Left renal cortex interstitium (tissue), 4 donors: ENCODE measurements at regions not wholly inside any gene's neighbourhood (a gene's known extent, or its start where the extent isn't known, plus 50 kb on each side); places are given as distances from the start of the nearest gene placed in this dataset.

Experiments used
- DNase-seq, 4 donors: peaks; one replicate each; pipeline ENCODE4 v3.0.0-alpha.2; 2013; ENCODE audit warnings: low read depth in 4 of 4, low spot score in 2 of 4, missing footprints in 1 of 4

DNA sequence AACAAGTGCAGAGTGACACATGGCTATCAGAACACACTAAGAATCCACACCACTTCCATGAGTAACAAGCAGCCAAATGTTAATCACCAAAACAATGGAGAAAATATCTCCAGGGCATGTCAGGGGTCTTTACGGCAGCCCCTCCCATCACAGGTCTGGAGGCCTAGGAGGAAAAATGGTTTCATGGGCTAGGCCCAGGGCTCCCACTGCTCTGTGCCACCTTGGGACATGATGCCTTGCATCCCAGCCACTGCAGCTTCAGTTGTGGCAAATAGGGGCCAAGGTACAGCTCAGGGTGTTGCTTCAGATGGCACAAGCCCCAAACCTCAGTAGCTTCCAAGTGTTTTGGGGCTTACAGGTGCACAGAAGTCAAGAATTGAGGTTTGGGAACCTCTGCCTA is 66.6 kb downstream of the NEURL3 start:
- DNase-seq: no peak

DNA sequence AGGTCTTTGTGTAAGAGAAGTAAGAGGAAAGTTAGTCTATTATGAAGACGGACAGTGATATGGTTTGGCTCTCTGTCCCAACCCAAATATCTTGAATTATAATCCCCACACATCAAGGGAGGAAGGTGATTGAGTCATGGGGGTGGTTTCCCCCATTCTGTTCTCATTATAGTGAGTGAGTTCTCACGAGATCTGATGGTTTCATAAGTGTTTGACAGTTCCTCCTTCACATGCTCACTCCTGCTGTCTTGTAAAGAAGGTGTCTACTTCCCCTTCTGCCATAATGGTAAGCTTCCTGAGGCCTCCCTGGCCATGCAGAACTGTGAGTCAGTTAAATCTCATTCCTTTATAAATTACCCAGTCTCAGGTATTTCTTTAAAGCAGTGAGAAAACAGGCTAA is 67.6 kb downstream of the NEURL3 start:
- no peak for DNase-seq

DNA sequence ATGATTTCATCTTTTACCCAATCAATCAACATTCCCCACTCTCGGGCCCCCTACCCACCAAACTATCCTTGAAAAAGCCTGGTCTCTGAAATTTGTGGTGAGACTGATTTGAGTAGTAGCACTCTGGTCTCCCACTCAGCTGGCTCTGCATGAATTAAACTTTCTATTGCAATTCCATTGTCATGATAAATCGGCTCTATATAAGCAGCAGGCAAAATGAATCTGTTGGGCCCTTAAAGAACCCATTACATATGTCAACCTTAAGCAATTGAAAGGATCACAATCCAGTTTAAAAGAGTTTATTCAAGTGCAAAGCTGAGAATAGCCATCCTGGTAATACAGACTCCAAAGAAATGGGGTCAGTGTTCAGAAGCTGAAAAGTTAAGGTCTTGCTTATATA is 68.2 kb downstream of the NEURL3 start:
- no peak for DNase-seq

GRCh38 chr2:96436416-96436815 is 68.7 kb downstream of the NEURL3 start:
- DNase-seq: no peak

- DNase-seq: no peak
Observed at GRCh38 chr2:96431319-96431718, 73.8 kb downstream of the NEURL3 start.

DNA sequence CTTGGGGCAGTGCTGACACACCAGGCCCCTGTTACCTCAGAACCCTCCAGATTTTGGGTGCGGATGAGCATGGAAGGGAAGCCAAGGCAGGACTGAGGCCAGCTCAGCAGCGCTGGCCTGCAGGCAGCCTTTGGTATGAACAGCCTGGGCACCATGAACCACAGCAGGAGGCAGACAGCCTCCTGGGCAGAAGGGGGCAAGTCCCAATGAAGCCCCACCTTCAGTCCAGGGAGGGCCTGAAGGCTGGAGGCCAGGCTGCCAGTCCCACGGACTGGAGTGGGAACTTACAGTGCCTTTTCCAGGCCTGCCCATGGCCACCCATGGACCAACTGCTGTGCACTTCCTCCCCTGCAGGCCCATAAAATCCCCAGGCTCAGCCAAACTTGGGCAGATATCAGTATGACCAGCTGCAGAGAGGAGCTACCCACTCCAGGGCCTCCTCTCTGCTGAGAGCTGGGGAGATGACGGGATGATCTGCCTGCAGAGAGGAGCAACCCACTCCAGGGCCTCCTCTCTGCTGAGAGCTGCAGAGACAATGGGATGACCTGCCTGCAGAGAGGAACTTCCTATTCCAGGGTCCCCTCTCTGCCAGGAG is 74.7 kb downstream of the NEURL3 start:
- no peak for DNase-seq

- DNase-seq: no peak
Observed at GRCh38 chr2:96427917-96428316, 77.2 kb downstream of the NEURL3 start.

- DNase-seq: no peak
Observed at GRCh38 chr2:96427169-96427568, 78.0 kb downstream of the NEURL3 start.

DNA sequence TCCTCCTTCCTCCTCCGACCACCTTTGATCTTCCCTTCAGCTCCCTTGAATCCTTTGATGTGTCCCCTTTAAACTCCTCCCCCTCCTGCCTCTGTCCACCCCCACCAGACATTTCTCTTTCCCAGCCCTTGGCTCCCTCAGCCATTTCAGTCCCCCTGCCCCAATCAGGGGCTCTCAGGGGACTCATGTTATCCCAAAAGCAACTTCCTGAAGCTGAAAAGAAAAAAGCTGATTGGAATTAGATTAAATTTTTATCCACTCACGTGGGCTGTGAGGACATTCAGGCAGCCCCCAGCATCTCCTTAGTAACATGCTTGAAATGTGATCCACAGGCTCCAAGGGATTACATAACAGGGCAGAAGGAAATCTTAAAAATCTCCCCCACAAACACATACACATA is 81.3 kb downstream of the NEURL3 start:
- peak in 2 of 4 donors; percentile 52 to 58 for DNase-seq
